ENCODE measurements at regions not wholly inside any gene's neighbourhood (a gene's known extent, or its start where the extent isn't known, plus 50 kb on each side); places are given as distances from the start of the nearest gene placed in this dataset.

- Histone ChIP-seq H3K4me1 (ENCODE audit: control insufficient read depth, insufficient read depth, low read length) (no peaks in the 10 kb centered on the region), H3K4me3 (ENCODE audit: low read length) (no peak overlapping the region), H3K27me3 (ENCODE audit: control insufficient read depth, insufficient read depth, low read length) (no peaks in the 10 kb centered on the region), H3K36me3 (ENCODE audit: control insufficient read depth, insufficient read depth, low read length) (no peaks in the 10 kb centered on the region), H3K27ac (ENCODE audit: low read length) (no peak overlapping the region), H3K9me3 (ENCODE audit: control insufficient read depth, insufficient read depth, low read length) (no peaks in the 10 kb centered on the region)
- no CpG with 5 or more reads among the region's 1 CpG for WGBS (ENCODE audit: insufficient coverage)
- ATAC-seq = no peak
- TF ChIP-seq CTCF (IDR thresholded peaks at IDR 0.05) = no peak
- Mint-ChIP-seq H3K9me3 (peaks cover 6 to 7% of the 10 kb centered on the region in 2 donors), H3K27ac (no peak overlapping the region), H3K4me1 (no peaks in the 10 kb centered on the region), H3K4me3 (no peak overlapping the region), H3K36me3 (peaks cover 2% of the 10 kb centered on the region), H3K27me3 (ENCODE audit: low read depth in 2 of 2) (no peaks in the 10 kb centered on the region)
- intact Hi-C loops (cut with micrococcal nuclease) = no loop called here
- DNase-seq = no peak
Measured at GRCh38 chr9:12469084-12469483, 224.1 kb upstream of the TYRP1 start.

GRCh38 chr9:12494411-12494810 is 198.8 kb upstream of the TYRP1 start:
- 86% methylated on average over 1 of the region's 1 CpG for WGBS (ENCODE audit: insufficient coverage)
- Histone ChIP-seq H3K9me3 (ENCODE audit: control insufficient read depth, insufficient read depth, low read length) (no peaks in the 10 kb centered on the region), H3K4me1 (ENCODE audit: control insufficient read depth, insufficient read depth, low read length) (no peaks in the 10 kb centered on the region), H3K27ac (ENCODE audit: low read length) (no peak overlapping the region), H3K4me3 (ENCODE audit: low read length) (no peak overlapping the region), H3K36me3 (ENCODE audit: control insufficient read depth, insufficient read depth, low read length) (no peaks in the 10 kb centered on the region), H3K27me3 (ENCODE audit: control insufficient read depth, insufficient read depth, low read length) (no peaks in the 10 kb centered on the region)
- ATAC-seq = no peak
- no peak for DNase-seq
- Mint-ChIP-seq H3K4me1 (no peaks in the 10 kb centered on the region), H3K36me3 (no peaks in the 10 kb centered on the region), H3K27ac (no peak overlapping the region), H3K27me3 (ENCODE audit: low read depth in 2 of 2) (no peaks in the 10 kb centered on the region), H3K4me3 (no peak overlapping the region), H3K9me3 (peaks cover 11 to 21% of the 10 kb centered on the region in 2 donors)
- intact Hi-C loops (cut with micrococcal nuclease) = no loop called here
- no peak for TF ChIP-seq CTCF (IDR thresholded peaks at IDR 0.05)

- Histone ChIP-seq H3K27me3 (ENCODE audit: control insufficient read depth, insufficient read depth, low read length) (no peaks in the 10 kb centered on the region), H3K4me1 (ENCODE audit: control insufficient read depth, insufficient read depth, low read length) (no peaks in the 10 kb centered on the region), H3K9me3 (ENCODE audit: control insufficient read depth, insufficient read depth, low read length) (no peaks in the 10 kb centered on the region), H3K4me3 (ENCODE audit: low read length) (no peak overlapping the region), H3K27ac (ENCODE audit: low read length) (no peak overlapping the region), H3K36me3 (ENCODE audit: control insufficient read depth, insufficient read depth, low read length) (no peaks in the 10 kb centered on the region)
- Mint-ChIP-seq H3K36me3 (no peaks in the 10 kb centered on the region), H3K27me3 (ENCODE audit: low read depth in 2 of 2) (no peaks in the 10 kb centered on the region), H3K27ac (no peak overlapping the region), H3K4me1 (no peaks in the 10 kb centered on the region), H3K9me3 (peaks cover 7 to 13% of the 10 kb centered on the region in 2 donors), H3K4me3 (no peak overlapping the region)
- TF ChIP-seq CTCF (IDR thresholded peaks at IDR 0.05) = no peak
- no peak for DNase-seq
- intact Hi-C loops (cut with micrococcal nuclease) = no loop called here
- ATAC-seq = no peak
Measured at GRCh38 chr9:12497790-12498189, 195.4 kb upstream of the TYRP1 start.

- DNase-seq = no peak
- H3K36me3 ChIP-seq (ENCODE audit: control insufficient read depth, insufficient read depth, low read length) = no peaks in the 10 kb centered on the region
- no peaks in the 10 kb centered on the region for H3K4me1 ChIP-seq (ENCODE audit: control insufficient read depth, insufficient read depth, low read length)
- WGBS (ENCODE audit: insufficient coverage) = 80% methylated on average over 4 of the region's 4 CpGs
- H3K27ac ChIP-seq (ENCODE audit: low read length) = no peak overlapping the region
- H3K27me3 ChIP-seq (ENCODE audit: control insufficient read depth, insufficient read depth, low read length) = no peaks in the 10 kb centered on the region
- no peak overlapping the region for H3K4me3 Mint-ChIP-seq
- intact Hi-C loops (cut with micrococcal nuclease) = no loop called here
- H3K27me3 Mint-ChIP-seq (ENCODE audit: low read depth in 2 of 2) = no peaks in the 10 kb centered on the region
- TF ChIP-seq CTCF (IDR thresholded peaks at IDR 0.05) = no peak
- H3K27ac Mint-ChIP-seq = no peak overlapping the region
- ATAC-seq = no peak
- H3K9me3 Mint-ChIP-seq = peaks cover 7 to 8% of the 10 kb centered on the region in 2 donors
- H3K36me3 Mint-ChIP-seq = no peaks in the 10 kb centered on the region
- no peaks in the 10 kb centered on the region for H3K9me3 ChIP-seq (ENCODE audit: control insufficient read depth, insufficient read depth, low read length)
- H3K4me3 ChIP-seq (ENCODE audit: low read length) = no peak overlapping the region
- H3K4me1 Mint-ChIP-seq = no peaks in the 10 kb centered on the region
Measured at GRCh38 chr9:12502520-12502919, 190.7 kb upstream of the TYRP1 start.
